ENCODE measurements at regions not wholly inside any gene's neighbourhood (a gene's known extent, or its start where the extent isn't known, plus 50 kb on each side); places are given as distances from the start of the nearest gene placed in this dataset.

- TF ChIP-seq CTCF (IDR thresholded peaks at IDR 0.05): no peak
- TF ChIP-seq POLR2A (IDR thresholded peaks at IDR 0.05): no peak
- no peak for TF ChIP-seq EP300 (IDR thresholded peaks at IDR 0.05)
Measured at GRCh38 chr20:60641879-60642447, 610.1 kb upstream of the CDH4 start.
